ENCODE measurements at regions not wholly inside any gene's neighbourhood (a gene's known extent, or its start where the extent isn't known, plus 50 kb on each side); places are given as distances from the start of the nearest gene placed in this dataset.

GRCh38 chr9:80841888-80842287 lies 847.5 kb downstream of the TLE1 start:
- no peak for TF ChIP-seq EZH2 (IDR thresholded peaks at IDR 0.05)
- TF ChIP-seq, protein P1, sequence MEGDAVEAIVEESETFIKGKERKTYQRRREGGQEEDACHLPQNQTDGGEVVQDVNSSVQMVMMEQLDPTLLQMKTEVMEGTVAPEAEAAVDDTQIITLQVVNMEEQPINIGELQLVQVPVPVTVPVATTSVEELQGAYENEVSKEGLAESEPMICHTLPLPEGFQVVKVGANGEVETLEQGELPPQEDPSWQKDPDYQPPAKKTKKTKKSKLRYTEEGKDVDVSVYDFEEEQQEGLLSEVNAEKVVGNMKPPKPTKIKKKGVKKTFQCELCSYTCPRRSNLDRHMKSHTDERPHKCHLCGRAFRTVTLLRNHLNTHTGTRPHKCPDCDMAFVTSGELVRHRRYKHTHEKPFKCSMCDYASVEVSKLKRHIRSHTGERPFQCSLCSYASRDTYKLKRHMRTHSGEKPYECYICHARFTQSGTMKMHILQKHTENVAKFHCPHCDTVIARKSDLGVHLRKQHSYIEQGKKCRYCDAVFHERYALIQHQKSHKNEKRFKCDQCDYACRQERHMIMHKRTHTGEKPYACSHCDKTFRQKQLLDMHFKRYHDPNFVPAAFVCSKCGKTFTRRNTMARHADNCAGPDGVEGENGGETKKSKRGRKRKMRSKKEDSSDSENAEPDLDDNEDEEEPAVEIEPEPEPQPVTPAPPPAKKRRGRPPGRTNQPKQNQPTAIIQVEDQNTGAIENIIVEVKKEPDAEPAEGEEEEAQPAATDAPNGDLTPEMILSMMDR (IDR thresholded peaks at IDR 0.05), result no peak

All from neural progenitor cell (in vitro differentiated cells).